ENCODE measurements at regions not wholly inside any gene's neighbourhood (a gene's known extent, or its start where the extent isn't known, plus 50 kb on each side); places are given as distances from the start of the nearest gene placed in this dataset.

DNA sequence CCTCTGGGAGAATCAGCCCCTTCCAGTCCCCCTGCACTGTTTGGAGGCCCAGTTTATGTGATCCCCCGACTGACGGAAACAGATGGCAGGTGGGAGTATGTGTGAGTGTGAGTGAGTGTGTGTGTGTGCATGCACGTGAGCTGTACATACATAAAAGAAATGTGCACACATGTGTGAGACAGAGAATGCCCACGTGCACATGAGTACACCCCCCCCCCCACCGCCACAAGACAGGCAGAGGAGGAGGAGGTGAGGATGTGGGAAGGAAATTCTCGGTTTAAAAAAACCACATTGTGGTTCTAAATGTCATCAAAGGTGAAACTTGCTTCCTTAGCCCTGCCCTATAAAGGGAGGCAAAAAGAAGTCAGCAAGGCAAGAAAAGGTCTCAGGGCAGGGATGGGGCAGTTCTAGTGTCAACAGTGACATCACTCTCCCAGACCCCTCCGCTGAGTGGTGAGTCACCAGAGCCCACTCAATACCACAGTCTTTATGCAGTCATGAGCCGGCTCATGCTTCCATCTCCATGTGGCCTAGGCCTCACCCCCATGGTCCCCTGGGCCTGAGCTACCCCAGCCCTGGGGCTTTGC lies 79.2 kb upstream of the HSPA9 start:
- Histone ChIP-seq H3K4me1 (ENCODE audit: control insufficient read depth, insufficient read depth, low read length) (no peaks in the 10 kb centered on the region), H3K9me3 (ENCODE audit: control insufficient read depth, insufficient read depth, low read depth, low read length) (no peaks in the 10 kb centered on the region), H3K4me3 (ENCODE audit: low read depth in 2 of 2, low read length in 2 of 2) (no peak overlapping the region), H3K27ac (ENCODE audit: low read length) (no peak overlapping the region), H3K36me3 (ENCODE audit: control insufficient read depth, insufficient read depth, low read length) (no peaks in the 10 kb centered on the region), H3K27me3 (ENCODE audit: control insufficient read depth, insufficient read depth, low read length) (no peaks in the 10 kb centered on the region)
- in situ Hi-C loops (cut with HindIII; ENCODE audit: low pct_unique_long_range_greater_than_20kb, low sequenced_read_pairs) (no loop called here), intact Hi-C loops (cut with micrococcal nuclease; ENCODE audit: unreplicated experiment) (no loop called here)
- no TSS peak for BruUV-seq (replicated peaks)
- TF ChIP-seq, protein P1, sequence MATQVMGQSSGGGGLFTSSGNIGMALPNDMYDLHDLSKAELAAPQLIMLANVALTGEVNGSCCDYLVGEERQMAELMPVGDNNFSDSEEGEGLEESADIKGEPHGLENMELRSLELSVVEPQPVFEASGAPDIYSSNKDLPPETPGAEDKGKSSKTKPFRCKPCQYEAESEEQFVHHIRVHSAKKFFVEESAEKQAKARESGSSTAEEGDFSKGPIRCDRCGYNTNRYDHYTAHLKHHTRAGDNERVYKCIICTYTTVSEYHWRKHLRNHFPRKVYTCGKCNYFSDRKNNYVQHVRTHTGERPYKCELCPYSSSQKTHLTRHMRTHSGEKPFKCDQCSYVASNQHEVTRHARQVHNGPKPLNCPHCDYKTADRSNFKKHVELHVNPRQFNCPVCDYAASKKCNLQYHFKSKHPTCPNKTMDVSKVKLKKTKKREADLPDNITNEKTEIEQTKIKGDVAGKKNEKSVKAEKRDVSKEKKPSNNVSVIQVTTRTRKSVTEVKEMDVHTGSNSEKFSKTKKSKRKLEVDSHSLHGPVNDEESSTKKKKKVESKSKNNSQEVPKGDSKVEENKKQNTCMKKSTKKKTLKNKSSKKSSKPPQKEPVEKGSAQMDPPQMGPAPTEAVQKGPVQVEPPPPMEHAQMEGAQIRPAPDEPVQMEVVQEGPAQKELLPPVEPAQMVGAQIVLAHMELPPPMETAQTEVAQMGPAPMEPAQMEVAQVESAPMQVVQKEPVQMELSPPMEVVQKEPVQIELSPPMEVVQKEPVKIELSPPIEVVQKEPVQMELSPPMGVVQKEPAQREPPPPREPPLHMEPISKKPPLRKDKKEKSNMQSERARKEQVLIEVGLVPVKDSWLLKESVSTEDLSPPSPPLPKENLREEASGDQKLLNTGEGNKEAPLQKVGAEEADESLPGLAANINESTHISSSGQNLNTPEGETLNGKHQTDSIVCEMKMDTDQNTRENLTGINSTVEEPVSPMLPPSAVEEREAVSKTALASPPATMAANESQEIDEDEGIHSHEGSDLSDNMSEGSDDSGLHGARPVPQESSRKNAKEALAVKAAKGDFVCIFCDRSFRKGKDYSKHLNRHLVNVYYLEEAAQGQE (IDR thresholded peaks at IDR 0.05; ENCODE audit: insufficient read depth in 1 of 2, low read depth in 2 of 2, low read length in 1 of 2): no peak
- no peak for TF ChIP-seq SIN3A (IDR thresholded peaks at IDR 0.05; ENCODE audit: borderline replicate concordance, insufficient read depth, low read depth, low read length)
- TF ChIP-seq TCF7L2 (IDR thresholded peaks at IDR 0.05; ENCODE audit: low read depth, low read length): no peak
- no peak for TF ChIP-seq POLR2AphosphoS5 (IDR thresholded peaks at IDR 0.05; ENCODE audit: low read depth, low read length)
- TF ChIP-seq, protein P2, sequence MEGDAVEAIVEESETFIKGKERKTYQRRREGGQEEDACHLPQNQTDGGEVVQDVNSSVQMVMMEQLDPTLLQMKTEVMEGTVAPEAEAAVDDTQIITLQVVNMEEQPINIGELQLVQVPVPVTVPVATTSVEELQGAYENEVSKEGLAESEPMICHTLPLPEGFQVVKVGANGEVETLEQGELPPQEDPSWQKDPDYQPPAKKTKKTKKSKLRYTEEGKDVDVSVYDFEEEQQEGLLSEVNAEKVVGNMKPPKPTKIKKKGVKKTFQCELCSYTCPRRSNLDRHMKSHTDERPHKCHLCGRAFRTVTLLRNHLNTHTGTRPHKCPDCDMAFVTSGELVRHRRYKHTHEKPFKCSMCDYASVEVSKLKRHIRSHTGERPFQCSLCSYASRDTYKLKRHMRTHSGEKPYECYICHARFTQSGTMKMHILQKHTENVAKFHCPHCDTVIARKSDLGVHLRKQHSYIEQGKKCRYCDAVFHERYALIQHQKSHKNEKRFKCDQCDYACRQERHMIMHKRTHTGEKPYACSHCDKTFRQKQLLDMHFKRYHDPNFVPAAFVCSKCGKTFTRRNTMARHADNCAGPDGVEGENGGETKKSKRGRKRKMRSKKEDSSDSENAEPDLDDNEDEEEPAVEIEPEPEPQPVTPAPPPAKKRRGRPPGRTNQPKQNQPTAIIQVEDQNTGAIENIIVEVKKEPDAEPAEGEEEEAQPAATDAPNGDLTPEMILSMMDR (IDR thresholded peaks at IDR 0.05): no peak
- ChIA-PET CTCF (no interaction called here), POLR2A (no interaction called here)
- DNase-seq (ENCODE audit: low read depth, low spot score): no peak
- no peak for ATAC-seq

DNA sequence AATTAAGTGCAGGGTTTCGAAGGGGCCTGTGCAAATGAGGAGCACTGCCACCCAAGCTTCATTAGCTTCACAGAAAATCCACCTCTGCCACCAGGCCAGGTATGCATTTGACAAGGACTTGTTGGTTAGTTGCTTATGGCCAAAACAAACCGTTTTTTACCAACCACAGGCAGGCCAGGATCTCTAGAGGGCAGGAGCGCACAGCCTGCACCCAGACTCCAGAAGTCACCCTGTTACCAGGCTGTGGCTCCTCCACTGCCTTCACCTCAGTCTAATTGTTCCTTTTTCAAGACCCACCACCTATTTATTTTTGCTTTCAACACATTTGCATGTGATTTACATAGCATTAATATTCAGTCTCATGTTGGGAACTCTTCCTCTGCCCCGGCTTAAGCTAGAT lies 78.3 kb upstream of the HSPA9 start:
- Histone ChIP-seq H3K4me3 (ENCODE audit: low read depth in 2 of 2, low read length in 2 of 2) (no peak overlapping the region), H3K27ac (ENCODE audit: low read length) (no peak overlapping the region), H3K36me3 (ENCODE audit: control insufficient read depth, insufficient read depth, low read length) (no peaks in the 10 kb centered on the region), H3K9me3 (ENCODE audit: control insufficient read depth, insufficient read depth, low read depth, low read length) (no peaks in the 10 kb centered on the region), H3K4me1 (ENCODE audit: control insufficient read depth, insufficient read depth, low read length) (no peaks in the 10 kb centered on the region), H3K27me3 (ENCODE audit: control insufficient read depth, insufficient read depth, low read length) (no peaks in the 10 kb centered on the region)
- BruUV-seq (replicated peaks): no TSS peak
- DNase-seq (ENCODE audit: low read depth, low spot score) (no peak), ATAC-seq (peak; percentile 67; the same call in 1 of the 2 replicates)
- ChIA-PET CTCF (interaction anchor here (0.6 kb wide), 1 partner anchor 76 kb away, joined by 3 read pairs; no protein-coding TSS in a partner anchor), POLR2A (no interaction called here)
- intact Hi-C loops (cut with micrococcal nuclease; ENCODE audit: unreplicated experiment): no loop called here
- in situ Hi-C loops (cut with HindIII; ENCODE audit: low pct_unique_long_range_greater_than_20kb, low sequenced_read_pairs): no loop called here
- no peak for TF ChIP-seq SIN3A (IDR thresholded peaks at IDR 0.05; ENCODE audit: borderline replicate concordance, insufficient read depth, low read depth, low read length)
- TF ChIP-seq TCF7L2 (IDR thresholded peaks at IDR 0.05; ENCODE audit: low read depth, low read length): no peak
- TF ChIP-seq, protein P1 (IDR thresholded peaks at IDR 0.05; ENCODE audit: insufficient read depth in 1 of 2, low read depth in 2 of 2, low read length in 1 of 2): no peak
- TF ChIP-seq POLR2AphosphoS5 (IDR thresholded peaks at IDR 0.05; ENCODE audit: low read depth, low read length): no peak
- TF ChIP-seq, protein P2 (IDR thresholded peaks at IDR 0.05): no peak; the same call in 1 of the 2 replicates
